DOHH2 (cell line): ENCODE measurements at regions not wholly inside any gene's neighbourhood (a gene's known extent, or its start where the extent isn't known, plus 50 kb on each side); places are given as distances from the start of the nearest gene placed in this dataset.

Experiments
- H3F3A ChIP-seq: fragments of 200-600 bp; sonication (generic), shearing (Covaris generic); 2 replicates; pipeline ENCODE4 v1.6.0; 2016; ENCODE audit warnings: antibody characterized with exemption, mild to moderate bottlenecking; ENCODE audit not compliant: control insufficient read depth, insufficient read depth
- H3K27ac ChIP-seq: fragments of 200-600 bp; sonication (generic); 2 replicates; pipeline ENCODE4 v1.5.1; 2014; ENCODE audit warnings: low read depth, mild to moderate bottlenecking, low read length, moderate library complexity
- H3K27me3 ChIP-seq: fragments of 200-600 bp; sonication (generic); 2 replicates; pipeline ENCODE4 v1.6.1; 2014; ENCODE audit warnings: mild to moderate bottlenecking, low read length, mixed read lengths; ENCODE audit not compliant: control insufficient read depth
- H3K36me3 ChIP-seq: fragments of 200-600 bp; sonication (generic); 2 replicates; pipeline ENCODE4 v1.6.1; 2014; ENCODE audit warnings: mild to moderate bottlenecking, low read length, moderate library complexity, mixed read lengths; ENCODE audit not compliant: control insufficient read depth
- H3K4me1 ChIP-seq: fragments of 200-600 bp; sonication (generic); 2 replicates; pipeline ENCODE4 v1.6.1; 2014; ENCODE audit warnings: mild to moderate bottlenecking, low read length, mixed read lengths; ENCODE audit not compliant: control insufficient read depth
- H3K4me2 ChIP-seq: fragments of 200-600 bp; sonication (generic); 2 replicates; pipeline ENCODE4 v1.6.0; 2014; ENCODE audit warnings: mild to moderate bottlenecking, low read length, moderate library complexity
- H3K4me3 ChIP-seq: fragments of 200-600 bp; sonication (generic); 2 replicates; pipeline ENCODE4 v1.5.1; 2014; ENCODE audit warnings: mild to moderate bottlenecking, low read length, mixed read lengths
- H3K79me2 ChIP-seq: fragments of 200-600 bp; sonication (generic); 2 replicates; pipeline ENCODE4 v1.6.1; 2014; ENCODE audit warnings: mild to moderate bottlenecking, low read length, mixed read lengths; ENCODE audit not compliant: control insufficient read depth
- H3K9me2 ChIP-seq: fragments of 200-600 bp; sonication (generic); replicated peaks from 2 replicates; pipeline ENCODE4 v1.6.1; 2014; ENCODE audit warnings: mild to moderate bottlenecking, low read length, mixed read lengths; ENCODE audit not compliant: control insufficient read depth
- H3K9me3 ChIP-seq: fragments of 200-600 bp; sonication (generic); 2 replicates; pipeline ENCODE4 v1.6.1; 2014; ENCODE audit warnings: antibody characterized with exemption, low read length, mixed read lengths; ENCODE audit not compliant: control insufficient read depth, insufficient read depth
- H4K20me1 ChIP-seq: fragments of 200-600 bp; sonication (generic); 2 replicates; pipeline ENCODE4 v1.6.0; 2014; ENCODE audit warnings: low read depth, mild to moderate bottlenecking, antibody characterized with exemption, low read length, moderate library complexity; ENCODE audit not compliant: control insufficient read depth, insufficient read depth
- EZH2phosphoT487 ChIP-seq: fragments of 200-600 bp; sonication (generic); IDR thresholded peaks from 2 replicates; pipeline ENCODE4 v1.6.1; 2017; ENCODE audit warnings: borderline replicate concordance, mild to moderate bottlenecking, antibody characterized with exemption, low read length, moderate library complexity, mixed read lengths
- TF ChIP-seq, protein P1 (sequence below): fragments of 200-600 bp; sonication (generic); IDR thresholded peaks from one replicate; pipeline ENCODE4 v1.5.1; 2014; ENCODE audit warnings: antibody characterized with exemption, mild to moderate bottlenecking, low read depth, low read length; ENCODE audit not compliant: poor library complexity, severe bottlenecking

DNA sequence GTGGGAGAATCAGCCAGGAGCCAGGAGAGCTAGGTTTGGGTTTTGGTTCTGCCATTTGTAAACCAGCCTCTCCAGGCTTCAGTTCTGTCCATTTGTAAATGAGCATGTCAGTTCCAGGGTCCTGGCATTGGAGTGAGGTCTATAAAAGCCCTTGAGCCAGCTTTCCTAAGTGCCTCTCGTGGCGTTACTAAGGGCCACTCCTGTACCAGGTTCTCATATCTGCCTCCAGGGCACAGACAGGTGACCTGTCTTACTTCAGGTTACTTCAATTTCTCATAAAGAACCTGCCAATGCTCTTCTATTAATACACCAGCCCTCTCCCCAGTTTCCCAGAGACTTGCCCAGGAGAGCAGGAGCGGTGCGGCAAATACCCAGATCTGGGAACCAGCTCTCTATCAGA is 101.9 kb downstream of the VEGFA start:
- Histone ChIP-seq H4K20me1 (no peaks in the 10 kb centered on the region), H3K9me3 (no peaks in the 10 kb centered on the region), H3K79me2 (no peaks in the 10 kb centered on the region), H3K9me2 (no peaks in the 10 kb centered on the region), H3K27me3 (peaks cover 13% of the 10 kb centered on the region), H3K4me3 (no peak overlapping the region), H3K4me1 (no peaks in the 10 kb centered on the region), H3K27ac (no peak overlapping the region), H3K4me2 (no peak overlapping the region), H3K36me3 (no peaks in the 10 kb centered on the region), H3F3A (no peaks in the 10 kb centered on the region)
- TF ChIP-seq EZH2phosphoT487 = no peak
- TF ChIP-seq, protein P1, sequence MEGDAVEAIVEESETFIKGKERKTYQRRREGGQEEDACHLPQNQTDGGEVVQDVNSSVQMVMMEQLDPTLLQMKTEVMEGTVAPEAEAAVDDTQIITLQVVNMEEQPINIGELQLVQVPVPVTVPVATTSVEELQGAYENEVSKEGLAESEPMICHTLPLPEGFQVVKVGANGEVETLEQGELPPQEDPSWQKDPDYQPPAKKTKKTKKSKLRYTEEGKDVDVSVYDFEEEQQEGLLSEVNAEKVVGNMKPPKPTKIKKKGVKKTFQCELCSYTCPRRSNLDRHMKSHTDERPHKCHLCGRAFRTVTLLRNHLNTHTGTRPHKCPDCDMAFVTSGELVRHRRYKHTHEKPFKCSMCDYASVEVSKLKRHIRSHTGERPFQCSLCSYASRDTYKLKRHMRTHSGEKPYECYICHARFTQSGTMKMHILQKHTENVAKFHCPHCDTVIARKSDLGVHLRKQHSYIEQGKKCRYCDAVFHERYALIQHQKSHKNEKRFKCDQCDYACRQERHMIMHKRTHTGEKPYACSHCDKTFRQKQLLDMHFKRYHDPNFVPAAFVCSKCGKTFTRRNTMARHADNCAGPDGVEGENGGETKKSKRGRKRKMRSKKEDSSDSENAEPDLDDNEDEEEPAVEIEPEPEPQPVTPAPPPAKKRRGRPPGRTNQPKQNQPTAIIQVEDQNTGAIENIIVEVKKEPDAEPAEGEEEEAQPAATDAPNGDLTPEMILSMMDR = no peak

GRCh38 chr6:43871284-43871683 is 101.3 kb downstream of the VEGFA start:
- Histone ChIP-seq H3K4me3 (no peak overlapping the region), H3K36me3 (no peaks in the 10 kb centered on the region), H3K9me3 (no peaks in the 10 kb centered on the region), H3K4me1 (no peaks in the 10 kb centered on the region), H3K9me2 (no peaks in the 10 kb centered on the region), H3K27ac (no peak overlapping the region), H4K20me1 (no peaks in the 10 kb centered on the region), H3K27me3 (peaks cover 13% of the 10 kb centered on the region), H3K4me2 (no peak overlapping the region), H3F3A (no peaks in the 10 kb centered on the region), H3K79me2 (no peaks in the 10 kb centered on the region)
- TF ChIP-seq, protein P1 = no peak
- no peak for TF ChIP-seq EZH2phosphoT487

DNA sequence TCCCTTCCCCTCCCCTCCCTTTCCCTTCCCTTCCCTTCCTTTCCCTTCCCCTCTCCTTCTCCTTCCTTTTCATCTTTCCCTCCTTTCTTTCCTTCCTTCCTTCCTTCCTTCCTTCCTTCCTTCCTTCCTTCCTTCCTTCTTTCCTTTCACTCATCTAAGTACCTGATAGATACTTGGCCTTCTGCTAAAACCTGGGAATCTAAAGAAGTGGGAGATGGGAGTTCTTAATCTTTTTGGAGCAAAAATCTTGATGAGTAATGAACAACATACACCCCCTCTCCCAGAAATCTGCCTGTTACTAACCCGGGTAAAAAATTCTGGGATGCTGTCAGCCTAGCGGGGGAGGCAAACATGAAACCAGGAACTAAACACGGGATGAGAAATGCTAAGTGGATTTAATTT is 100.7 kb downstream of the VEGFA start:
- no peak for TF ChIP-seq EZH2phosphoT487
- TF ChIP-seq, protein P1 = no peak

More for the DNA sequence above, 100.7 kb downstream of the VEGFA start:
- Histone ChIP-seq H3K79me2 (no peaks in the 10 kb centered on the region), H3F3A (no peaks in the 10 kb centered on the region), H3K9me3 (no peaks in the 10 kb centered on the region), H3K9me2 (no peaks in the 10 kb centered on the region), H3K4me3 (no peak overlapping the region), H3K27me3 (peaks cover 13% of the 10 kb centered on the region), H4K20me1 (no peaks in the 10 kb centered on the region), H3K36me3 (no peaks in the 10 kb centered on the region), H3K4me1 (no peaks in the 10 kb centered on the region), H3K4me2 (no peak overlapping the region), H3K27ac (no peak overlapping the region)
